ENCODE measurements at regions not wholly inside any gene's neighbourhood (a gene's known extent, or its start where the extent isn't known, plus 50 kb on each side); places are given as distances from the start of the nearest gene placed in this dataset.
A peak's percentile ranks its signal among the peaks of the same experiment; 100 is the strongest.

DNA sequence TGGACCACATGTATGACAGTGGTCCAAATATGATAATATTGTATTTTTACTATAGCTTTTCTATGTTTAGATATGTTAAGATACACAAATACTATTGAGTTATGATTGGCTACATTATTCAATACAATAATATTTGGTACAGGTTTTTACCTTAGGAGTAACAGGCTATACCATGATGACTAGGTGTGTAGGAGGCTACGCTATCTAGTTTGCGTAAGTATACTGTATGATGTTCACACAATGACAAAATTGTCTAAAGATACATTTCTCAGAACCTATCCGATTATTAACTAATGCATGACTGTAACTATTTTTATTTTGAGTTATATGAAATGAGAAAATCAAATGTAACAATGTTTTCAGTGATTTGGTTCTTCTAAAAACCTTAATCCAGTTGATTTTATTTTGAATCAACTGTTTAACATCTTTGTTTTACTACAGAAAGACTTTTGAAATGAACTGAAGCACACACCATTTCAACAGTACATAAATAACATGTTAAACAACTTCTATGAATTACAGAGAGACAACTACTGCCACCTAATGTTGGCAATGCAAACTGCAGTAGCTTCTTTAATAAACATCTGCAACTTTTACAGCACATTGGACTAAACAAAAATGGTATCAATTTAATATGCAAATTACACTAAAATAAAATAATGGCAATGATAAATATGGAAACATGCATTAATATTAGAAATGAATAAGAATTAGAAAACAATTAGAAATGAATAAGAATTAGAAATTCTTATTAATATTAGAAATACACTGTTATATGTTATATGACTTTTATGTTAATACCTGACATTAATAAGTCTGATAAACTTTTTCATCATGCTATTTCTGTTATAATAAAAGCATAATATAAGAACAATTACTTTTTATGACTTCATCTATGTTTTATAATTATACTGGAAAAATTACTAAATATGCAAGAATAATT is 255.7 kb downstream of the MBNL1 start:
- no peaks in the 10 kb centered on the region for H3K36me3 ChIP-seq
- H3K27me3 ChIP-seq: no peaks in the 10 kb centered on the region
- 68 to 86% methylated on average over 3 of the region's 3 CpGs for WGBS, 2 donors
- no peak overlapping the region for H3K4me3 ChIP-seq
- TF ChIP-seq EP300 (IDR thresholded peaks at IDR 0.05): no peak
- TF ChIP-seq, protein P1, sequence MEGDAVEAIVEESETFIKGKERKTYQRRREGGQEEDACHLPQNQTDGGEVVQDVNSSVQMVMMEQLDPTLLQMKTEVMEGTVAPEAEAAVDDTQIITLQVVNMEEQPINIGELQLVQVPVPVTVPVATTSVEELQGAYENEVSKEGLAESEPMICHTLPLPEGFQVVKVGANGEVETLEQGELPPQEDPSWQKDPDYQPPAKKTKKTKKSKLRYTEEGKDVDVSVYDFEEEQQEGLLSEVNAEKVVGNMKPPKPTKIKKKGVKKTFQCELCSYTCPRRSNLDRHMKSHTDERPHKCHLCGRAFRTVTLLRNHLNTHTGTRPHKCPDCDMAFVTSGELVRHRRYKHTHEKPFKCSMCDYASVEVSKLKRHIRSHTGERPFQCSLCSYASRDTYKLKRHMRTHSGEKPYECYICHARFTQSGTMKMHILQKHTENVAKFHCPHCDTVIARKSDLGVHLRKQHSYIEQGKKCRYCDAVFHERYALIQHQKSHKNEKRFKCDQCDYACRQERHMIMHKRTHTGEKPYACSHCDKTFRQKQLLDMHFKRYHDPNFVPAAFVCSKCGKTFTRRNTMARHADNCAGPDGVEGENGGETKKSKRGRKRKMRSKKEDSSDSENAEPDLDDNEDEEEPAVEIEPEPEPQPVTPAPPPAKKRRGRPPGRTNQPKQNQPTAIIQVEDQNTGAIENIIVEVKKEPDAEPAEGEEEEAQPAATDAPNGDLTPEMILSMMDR (IDR thresholded peaks at IDR 0.05): peak; percentile 70 to 87 (median 78)
- H3K4me1 ChIP-seq: no peaks in the 10 kb centered on the region
- ATAC-seq (ENCODE audit: low FRiP score in 2 of 2) (peak in 1 of 2 donors; percentile 74), DNase-seq (no peak)
- H3K27ac ChIP-seq: no peak overlapping the region
- no peaks in the 10 kb centered on the region for H3K9me3 ChIP-seq

- H3K4me3 ChIP-seq: no peak overlapping the region
- DNase-seq (no peak), ATAC-seq (ENCODE audit: low FRiP score in 2 of 2) (no peak)
- TF ChIP-seq EP300 (IDR thresholded peaks at IDR 0.05) (no peak), POLR2A (IDR thresholded peaks at IDR 0.05) (no peak), POLR2AphosphoS5 (IDR thresholded peaks at IDR 0.05) (no peak)
- H3K27me3 ChIP-seq: no peaks in the 10 kb centered on the region
- no peaks in the 10 kb centered on the region for H3K4me1 ChIP-seq
- H3K36me3 ChIP-seq: no peaks in the 10 kb centered on the region
- no peaks in the 10 kb centered on the region for H3K9me3 ChIP-seq
- H3K27ac ChIP-seq: no peak overlapping the region
These were observed 263.0 kb downstream of the MBNL1 start for GRCh38 chr3:152531717-152532116.

DNA sequence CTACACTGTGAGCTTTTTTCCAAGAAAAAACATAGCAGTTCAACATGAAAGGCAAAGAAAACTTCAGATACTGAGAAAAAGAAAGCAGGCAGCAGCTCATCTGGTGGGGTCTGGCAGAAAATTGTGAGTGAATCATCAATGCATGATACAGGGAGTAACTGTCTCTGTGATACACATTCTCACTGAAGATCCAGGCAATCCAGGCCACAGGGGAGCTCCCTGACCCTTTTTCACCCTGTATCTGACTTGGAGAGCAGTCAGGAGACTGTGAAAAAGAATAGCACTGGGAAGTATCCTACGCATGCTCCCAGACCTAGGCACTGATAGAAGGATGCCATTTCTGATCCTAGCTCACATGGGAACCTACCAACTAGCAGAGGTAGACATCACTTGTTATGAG is 269.8 kb downstream of the MBNL1 start:
- Histone ChIP-seq H3K27me3 (no peaks in the 10 kb centered on the region), H3K27ac (no peak overlapping the region), H3K4me3 (no peak overlapping the region), H3K4me1 (no peaks in the 10 kb centered on the region), H3K36me3 (no peaks in the 10 kb centered on the region), H3K9me3 (no peaks in the 10 kb centered on the region)
- DNase-seq (no peak), ATAC-seq (ENCODE audit: low FRiP score in 2 of 2) (peak in 1 of 2 donors; percentile 19)
- 100% methylated on average over 1 of the region's 1 CpG; no CpG with 5 or more reads in 1 of the 2 donors for WGBS, 2 donors
- TF ChIP-seq POLR2A (IDR thresholded peaks at IDR 0.05) (no peak), EP300 (IDR thresholded peaks at IDR 0.05) (no peak), POLR2AphosphoS5 (IDR thresholded peaks at IDR 0.05) (no peak)
- TF ChIP-seq, protein P1 (IDR thresholded peaks at IDR 0.05): no peak

GRCh38 chr3:152539191-152539764 is 270.5 kb downstream of the MBNL1 start:
- ATAC-seq (ENCODE audit: low FRiP score in 2 of 2) (no peak), DNase-seq (no peak)
- no peaks in the 10 kb centered on the region for H3K36me3 ChIP-seq
- H3K9me3 ChIP-seq: no peaks in the 10 kb centered on the region
- 88% methylated on average over 2 of the region's 2 CpGs; no CpG with 5 or more reads in 1 of the 2 donors for WGBS, 2 donors
- H3K4me1 ChIP-seq: no peaks in the 10 kb centered on the region
- H3K4me3 ChIP-seq: no peak overlapping the region
- H3K27ac ChIP-seq: no peak overlapping the region
- H3K27me3 ChIP-seq: no peaks in the 10 kb centered on the region
- TF ChIP-seq POLR2A (IDR thresholded peaks at IDR 0.05): no peak
- no peak for TF ChIP-seq POLR2AphosphoS5 (IDR thresholded peaks at IDR 0.05)

- no peaks in the 10 kb centered on the region for H3K9me3 ChIP-seq
- no peaks in the 10 kb centered on the region for H3K4me1 ChIP-seq
- DNase-seq (no peak), ATAC-seq (ENCODE audit: low FRiP score in 2 of 2) (no peak)
- no peak overlapping the region for H3K27ac ChIP-seq
- H3K27me3 ChIP-seq: no peaks in the 10 kb centered on the region
- H3K36me3 ChIP-seq: no peaks in the 10 kb centered on the region
- TF ChIP-seq, protein P1 (IDR thresholded peaks at IDR 0.05): no peak
- TF ChIP-seq EP300 (IDR thresholded peaks at IDR 0.05): no peak
- no peak for TF ChIP-seq POLR2AphosphoS5 (IDR thresholded peaks at IDR 0.05)
- TF ChIP-seq POLR2A (IDR thresholded peaks at IDR 0.05): no peak
- no peak overlapping the region for H3K4me3 ChIP-seq
These were observed 271.4 kb downstream of the MBNL1 start for GRCh38 chr3:152540120-152540519.

All from upper lobe of left lung (tissue), 6 donors.